ENCODE measurements at regions not wholly inside any gene's neighbourhood (a gene's known extent, or its start where the extent isn't known, plus 50 kb on each side); places are given as distances from the start of the nearest gene placed in this dataset.
A peak's percentile ranks its signal among the peaks of the same experiment; 100 is the strongest.

GRCh38 chr1:81700728-81701470 is 99.8 kb upstream of the ADGRL2 start:
- DNase-seq (ENCODE audit: extremely low read depth, low read depth), result no peak

GRCh38 chr1:81699234-81699633 is 101.5 kb upstream of the ADGRL2 start:
- DNase-seq (ENCODE audit: extremely low read depth, low read depth), result no peak

- no peak for DNase-seq (ENCODE audit: extremely low read depth, low read depth)
Observed at GRCh38 chr1:81695741-81696140, 105.0 kb upstream of the ADGRL2 start.

- DNase-seq (ENCODE audit: extremely low read depth, low read depth), result no peak
Observed at GRCh38 chr1:81693316-81693715, 107.4 kb upstream of the ADGRL2 start.

GRCh38 chr1:81690676-81691453 is 109.9 kb upstream of the ADGRL2 start:
- DNase-seq (ENCODE audit: extremely low read depth, low read depth), result no peak

GRCh38 chr1:81689531-81689941 is 111.2 kb upstream of the ADGRL2 start:
- no peak for DNase-seq (ENCODE audit: extremely low read depth, low read depth)

- no peak for DNase-seq (ENCODE audit: extremely low read depth, low read depth)
Observed at GRCh38 chr1:81682490-81682889, 118.2 kb upstream of the ADGRL2 start.

- peak; percentile 35 for DNase-seq (ENCODE audit: extremely low read depth, low read depth)
Observed at GRCh38 chr1:81681601-81682266, 119.0 kb upstream of the ADGRL2 start.

GRCh38 chr1:81681114-81681513 is 119.6 kb upstream of the ADGRL2 start:
- no peak for DNase-seq (ENCODE audit: extremely low read depth, low read depth)

GRCh38 chr1:81679942-81680341 is 120.8 kb upstream of the ADGRL2 start:
- DNase-seq (ENCODE audit: extremely low read depth, low read depth), result no peak

- DNase-seq (ENCODE audit: extremely low read depth, low read depth), result no peak
Observed at GRCh38 chr1:81678779-81679178, 122.0 kb upstream of the ADGRL2 start.

- DNase-seq (ENCODE audit: extremely low read depth, low read depth), result no peak
Observed at GRCh38 chr1:81672766-81673165, 128.0 kb upstream of the ADGRL2 start.

GRCh38 chr1:81671038-81671437 is 129.7 kb upstream of the ADGRL2 start:
- DNase-seq (ENCODE audit: extremely low read depth, low read depth), result no peak

- DNase-seq (ENCODE audit: extremely low read depth, low read depth), result peak; percentile 26
Observed at GRCh38 chr1:81670286-81670685, 130.4 kb upstream of the ADGRL2 start.

GRCh38 chr1:81666586-81666985 is 134.1 kb upstream of the ADGRL2 start:
- DNase-seq (ENCODE audit: extremely low read depth, low read depth), result no peak

GRCh38 chr1:81664341-81664740 is 136.4 kb upstream of the ADGRL2 start:
- DNase-seq (ENCODE audit: extremely low read depth, low read depth), result no peak

GRCh38 chr1:81662913-81663526 is 137.7 kb upstream of the ADGRL2 start:
- DNase-seq (ENCODE audit: extremely low read depth, low read depth), result no peak

GRCh38 chr1:81660286-81660685 is 140.4 kb upstream of the ADGRL2 start:
- no peak for DNase-seq (ENCODE audit: extremely low read depth, low read depth)

- no peak for DNase-seq (ENCODE audit: extremely low read depth, low read depth)
Observed at GRCh38 chr1:81654657-81655056, 146.1 kb upstream of the ADGRL2 start.

GRCh38 chr1:81654147-81654546 is 146.6 kb upstream of the ADGRL2 start:
- no peak for DNase-seq (ENCODE audit: extremely low read depth, low read depth)

GRCh38 chr1:81650776-81651175 is 150.0 kb upstream of the ADGRL2 start:
- DNase-seq (ENCODE audit: extremely low read depth, low read depth), result no peak

Data from NCI-H460 (cell line).